Fibroblast of pulmonary artery (primary cell): ENCODE measurements at regions not wholly inside any gene's neighbourhood (a gene's known extent, or its start where the extent isn't known, plus 50 kb on each side); places are given as distances from the start of the nearest gene placed in this dataset.

Source experiments
- DNase-seq: peaks from one replicate; pipeline ENCODE4 v3.0.0-alpha.2; 2010; ENCODE audit warnings: low read depth
- H3K4me3 ChIP-seq: replicated peaks from 2 replicates; pipeline ENCODE4 v1.5.1; 2011; ENCODE audit warnings: low read depth, mild to moderate bottlenecking, control low read depth, low read length, moderate library complexity
- CTCF ChIP-seq: IDR thresholded peaks from 2 replicates; pipeline ENCODE4 v1.5.1; 2011; ENCODE audit warnings: mild to moderate bottlenecking, control low read depth, low read length, inconsistent platforms; ENCODE audit errors: missing control alignments

DNA sequence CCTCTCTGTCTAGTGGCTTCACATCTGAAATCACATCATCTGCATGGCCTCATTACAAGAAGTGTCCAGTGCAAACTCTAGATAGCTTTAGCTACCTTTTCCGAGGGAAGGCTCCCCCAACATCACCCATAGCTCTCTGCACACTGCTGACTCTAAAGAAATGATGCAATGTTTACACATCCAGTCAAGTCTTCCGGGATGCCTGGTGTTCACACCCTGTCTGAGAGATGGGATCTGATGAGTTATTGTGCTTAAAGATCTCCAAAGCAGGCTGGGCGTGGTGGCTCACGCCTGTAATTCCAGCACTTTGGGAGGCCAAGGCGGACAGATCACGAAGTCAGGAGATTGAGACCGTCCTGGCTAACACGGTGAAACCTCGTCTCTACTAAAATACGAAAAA, 404.6 kb upstream of the IRAK1BP1 start:
- TF ChIP-seq CTCF = no peak
- no peak for DNase-seq

GRCh38 chr6:78465059-78465634, 402.2 kb upstream of the IRAK1BP1 start:
- H3K4me3 ChIP-seq = no peak overlapping the region
- TF ChIP-seq CTCF = no peak
- no peak for DNase-seq

More for the DNA sequence above, 404.6 kb upstream of the IRAK1BP1 start:
- H3K4me3 ChIP-seq = no peak overlapping the region

DNA sequence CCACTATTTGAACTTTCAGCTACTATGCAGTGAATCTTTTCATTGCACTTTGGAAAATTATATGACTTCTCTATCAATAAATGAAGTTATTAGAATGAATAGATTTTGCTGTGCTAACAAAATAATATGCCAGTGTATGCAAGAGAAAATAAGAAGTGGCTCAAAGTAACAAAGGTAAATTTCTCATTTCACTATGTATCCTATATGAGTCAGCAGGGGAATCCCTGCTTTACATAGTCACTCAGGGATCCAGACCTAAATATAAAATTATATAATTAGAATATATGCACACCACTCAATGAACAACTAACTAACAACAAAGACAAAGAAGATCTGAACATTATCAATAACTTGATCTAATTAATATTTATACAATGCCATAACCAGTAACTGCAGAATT, 390.8 kb upstream of the IRAK1BP1 start:
- H3K4me3 ChIP-seq = no peak overlapping the region
- no peak for TF ChIP-seq CTCF
- DNase-seq = no peak

GRCh38 chr6:78482801-78483552, 384.4 kb upstream of the IRAK1BP1 start:
- TF ChIP-seq CTCF = no peak
- H3K4me3 ChIP-seq = no peak overlapping the region
- no peak for DNase-seq

DNA sequence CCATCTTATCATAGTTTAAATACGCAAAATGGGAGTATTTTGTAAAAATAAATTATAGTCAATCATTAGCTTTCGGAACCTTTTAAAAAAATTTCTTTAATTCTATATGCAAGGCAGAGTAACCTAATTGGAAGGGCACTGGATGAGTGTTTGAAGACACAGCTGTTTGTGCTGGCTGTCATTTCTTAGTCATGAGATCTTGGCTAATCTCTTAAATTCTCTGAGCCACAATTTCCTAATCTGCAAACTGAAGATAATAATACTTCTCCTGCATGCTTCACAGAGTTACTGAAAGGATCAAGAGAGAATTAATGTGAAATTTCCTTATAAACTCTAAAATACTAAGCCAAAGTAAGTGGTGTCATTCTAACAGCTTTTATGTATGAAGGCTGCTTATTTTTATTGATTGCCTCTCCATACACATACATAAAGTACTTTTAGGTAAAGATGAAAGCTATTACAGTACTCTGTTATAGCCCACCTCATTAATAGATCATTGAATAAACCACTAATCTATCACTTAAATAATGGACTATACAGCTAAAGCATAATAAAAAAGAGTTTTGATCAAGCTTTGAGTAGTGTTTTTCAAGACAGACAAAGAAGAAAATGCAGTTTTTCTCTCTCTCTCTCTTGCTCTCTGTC, 383.7 kb upstream of the IRAK1BP1 start:
- TF ChIP-seq CTCF = no peak
- peak; percentile 13 for DNase-seq
- no peak overlapping the region for H3K4me3 ChIP-seq

DNA sequence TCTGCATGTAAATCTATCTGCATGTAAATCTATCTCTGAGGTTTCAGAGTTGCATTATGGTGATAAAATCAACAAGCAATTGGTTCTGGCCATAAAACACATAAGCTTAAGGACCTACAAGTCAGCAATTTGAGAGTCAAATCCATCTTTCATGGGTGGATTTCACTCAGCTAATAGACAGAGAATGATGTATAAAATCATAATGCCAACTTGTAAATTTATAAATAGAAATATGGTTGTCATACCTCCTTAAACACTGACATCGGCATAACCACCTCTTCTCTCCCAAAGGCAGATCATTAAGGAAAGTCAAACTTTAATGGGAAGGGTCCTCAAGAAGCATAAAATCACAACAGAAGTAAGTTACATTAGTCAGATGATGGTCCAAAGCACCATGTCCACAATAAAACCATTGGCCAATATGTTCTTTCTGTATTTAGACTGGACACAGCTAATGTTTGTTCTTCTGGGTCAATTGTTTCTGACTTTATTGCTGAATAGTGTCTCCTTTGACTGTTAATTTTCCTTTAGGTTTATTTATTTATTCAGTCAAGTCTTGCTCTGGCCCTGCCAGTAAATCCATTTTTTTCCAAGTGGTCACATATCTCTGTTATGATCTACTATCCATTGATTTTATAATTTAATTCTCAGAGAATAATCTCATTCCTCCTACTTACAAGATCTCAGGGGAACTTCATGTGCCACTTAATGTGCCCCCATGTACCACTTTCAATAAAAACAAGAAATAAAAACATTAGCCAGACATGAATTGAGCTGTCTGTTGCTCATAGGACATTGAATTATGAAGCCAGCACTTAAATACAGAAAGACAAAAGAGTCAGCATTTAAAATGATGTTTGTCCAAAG, 382.9 kb upstream of the IRAK1BP1 start:
- no peak for DNase-seq
- no peak overlapping the region for H3K4me3 ChIP-seq
- TF ChIP-seq CTCF = no peak
